ENCODE measurements at regions not wholly inside any gene's neighbourhood (a gene's known extent, or its start where the extent isn't known, plus 50 kb on each side); places are given as distances from the start of the nearest gene placed in this dataset.

DNA sequence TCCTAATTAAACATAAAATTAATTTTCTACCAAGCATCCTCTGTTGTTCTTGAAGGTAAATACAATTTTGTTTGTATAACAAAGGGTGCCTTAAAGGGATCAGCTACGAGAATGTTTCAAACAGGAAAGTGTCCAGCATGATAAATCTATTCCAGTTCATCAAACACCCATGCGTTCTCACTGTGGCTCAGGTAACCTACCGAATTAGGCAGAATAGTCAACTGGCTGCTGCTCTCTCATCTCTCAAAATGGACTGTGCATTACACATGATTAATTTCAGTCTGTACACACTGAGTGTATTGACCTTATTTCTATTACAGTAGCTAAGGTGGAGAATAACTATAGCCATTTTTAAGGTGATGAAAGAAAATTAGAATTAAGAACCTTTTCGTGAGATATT is 127.5 kb upstream of the RMST start:
- TF ChIP-seq REST (IDR thresholded peaks at IDR 0.05; ENCODE audit: insufficient replicate concordance, low read depth) (no peak), CTCF (IDR thresholded peaks at IDR 0.05; ENCODE audit: insufficient read depth, low read length) (no peak), POLR2AphosphoS5 (IDR thresholded peaks at IDR 0.05; ENCODE audit: low read depth) (no peak)
